ENCODE measurements at regions not wholly inside any gene's neighbourhood (a gene's known extent, or its start where the extent isn't known, plus 50 kb on each side); places are given as distances from the start of the nearest gene placed in this dataset.

DNA sequence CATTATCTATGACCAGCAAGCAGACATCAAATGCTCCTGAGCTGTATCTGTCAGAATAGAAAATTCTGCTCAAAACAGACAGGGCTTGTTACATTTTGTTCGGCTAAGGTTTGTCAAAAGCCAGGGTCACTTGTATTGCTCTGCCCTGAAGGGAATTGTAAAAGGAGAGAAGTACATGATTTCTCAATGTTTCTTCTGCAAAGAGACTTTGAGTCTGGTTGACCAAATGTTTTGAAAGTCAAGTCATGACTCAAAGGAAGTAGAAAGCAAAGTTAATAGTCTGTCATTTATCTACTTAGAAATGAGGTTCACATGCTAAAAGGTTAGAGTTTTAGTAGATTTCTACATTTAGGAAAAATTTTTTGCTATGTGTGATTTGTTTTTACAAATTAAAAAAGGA, 1624.1 kb upstream of the ZEB2 start:
- no peak for DNase-seq (ENCODE audit: low spot score)

DNA sequence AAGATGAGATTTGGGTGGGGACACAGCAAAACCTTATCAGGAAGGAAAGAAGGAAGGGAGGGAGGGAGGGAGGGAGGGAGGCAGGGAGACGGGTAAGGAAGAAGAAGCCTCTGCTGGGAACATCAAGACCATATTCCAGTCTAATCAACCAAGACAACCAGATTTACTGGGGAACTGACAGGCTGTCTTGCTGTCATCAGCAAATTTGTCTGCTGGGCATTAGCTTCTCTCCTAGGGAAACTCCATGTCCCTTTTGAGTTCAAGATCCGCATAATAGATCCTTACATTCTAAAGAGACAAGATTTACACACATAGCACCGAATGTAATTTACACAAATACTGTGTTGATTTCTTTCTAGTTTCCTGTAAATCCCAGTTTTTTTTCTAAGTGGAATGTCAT, 1618.9 kb upstream of the ZEB2 start:
- DNase-seq (ENCODE audit: low spot score), result no peak

GRCh38 chr2:146135245-146135644, 1615.3 kb upstream of the ZEB2 start:
- DNase-seq (ENCODE audit: low spot score), result no peak

DNA sequence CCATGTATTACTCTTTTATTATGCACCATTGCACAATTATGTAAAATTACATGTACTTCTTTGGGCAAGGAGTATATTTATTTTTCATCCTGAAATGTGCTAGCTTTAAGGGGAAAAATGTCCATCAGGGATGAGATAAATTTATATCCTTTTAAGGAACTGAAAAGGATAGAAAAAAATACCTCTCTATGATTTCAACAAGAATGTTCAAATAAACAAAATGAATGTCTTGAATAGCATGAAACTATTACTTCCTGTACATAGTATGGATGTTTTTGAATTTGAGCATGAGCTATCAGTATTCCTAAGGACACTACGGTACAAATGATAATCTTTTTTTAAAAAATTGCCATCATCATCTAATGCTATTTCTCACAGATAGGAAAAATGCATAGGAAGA, 1611.9 kb upstream of the ZEB2 start:
- DNase-seq (ENCODE audit: low spot score), result no peak

- DNase-seq (ENCODE audit: low spot score), result no peak
These were observed 1611.1 kb upstream of the ZEB2 start for GRCh38 chr2:146131048-146131447.

- no peak for DNase-seq (ENCODE audit: low spot score)
These were observed 1610.4 kb upstream of the ZEB2 start for GRCh38 chr2:146130290-146130689.

GRCh38 chr2:146129231-146129630, 1609.3 kb upstream of the ZEB2 start:
- no peak for DNase-seq (ENCODE audit: low spot score)

- no peak for DNase-seq (ENCODE audit: low spot score)
These were observed 1608.3 kb upstream of the ZEB2 start for GRCh38 chr2:146128216-146128615.

GRCh38 chr2:146125551-146125950, 1605.6 kb upstream of the ZEB2 start:
- DNase-seq (ENCODE audit: low spot score), result no peak

DNA sequence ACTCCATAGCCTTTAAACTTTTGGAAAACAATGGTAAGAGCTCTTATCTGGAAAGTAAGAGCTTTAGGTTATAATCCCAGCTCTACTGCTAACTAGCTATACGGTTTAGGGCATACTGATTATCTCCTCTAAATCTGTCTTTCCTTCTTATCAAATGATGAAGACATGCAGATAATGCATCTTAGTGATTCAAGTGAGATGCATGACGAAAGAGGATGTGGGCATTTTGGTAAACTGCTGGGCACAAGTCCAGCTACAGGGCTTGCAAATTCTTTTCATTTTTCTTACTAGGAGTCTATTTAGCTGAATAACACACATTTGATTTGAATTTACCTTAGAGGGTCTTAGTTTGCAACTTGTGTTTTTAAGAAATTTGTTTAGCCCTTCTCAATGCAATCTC, 1604.8 kb upstream of the ZEB2 start:
- no peak for DNase-seq (ENCODE audit: low spot score)

DNA sequence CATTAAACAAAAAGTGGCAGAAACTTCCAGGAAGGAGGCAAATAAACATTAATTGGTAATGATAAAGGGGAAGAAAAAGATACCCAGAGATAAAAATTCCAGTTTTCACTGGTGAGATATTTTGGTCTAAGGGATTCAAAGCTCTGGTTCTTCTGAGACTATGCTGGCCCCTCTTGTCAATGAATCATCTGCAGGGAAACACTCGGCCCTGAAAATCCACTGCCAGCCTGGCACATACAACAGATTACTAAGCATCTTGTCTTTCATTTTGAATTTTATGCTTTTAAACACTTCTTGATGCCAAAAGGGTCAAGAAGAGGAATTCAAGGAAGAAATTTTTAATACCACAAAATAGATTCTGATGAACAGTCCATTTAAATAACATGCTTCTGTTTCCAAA, 1603.8 kb upstream of the ZEB2 start:
- no peak for DNase-seq (ENCODE audit: low spot score)

DNA sequence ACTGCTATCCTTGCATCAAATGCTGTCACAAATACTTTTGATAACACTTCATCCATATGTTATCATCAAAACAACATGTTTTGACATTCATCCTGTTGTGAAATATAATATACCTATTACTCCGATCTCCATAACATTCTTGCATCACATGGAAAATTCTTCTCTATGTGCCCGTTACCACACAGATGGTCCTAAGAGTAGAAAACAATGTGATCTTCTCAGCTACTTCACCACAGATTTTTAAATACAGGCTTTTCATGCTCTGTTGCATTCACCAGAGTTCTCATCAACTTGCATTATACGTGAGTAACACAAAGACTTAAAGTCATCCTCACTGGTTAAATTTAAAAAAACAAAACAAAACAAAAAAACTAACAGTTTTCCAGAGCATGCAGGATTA, 1603.3 kb upstream of the ZEB2 start:
- no peak for DNase-seq (ENCODE audit: low spot score)

DNA sequence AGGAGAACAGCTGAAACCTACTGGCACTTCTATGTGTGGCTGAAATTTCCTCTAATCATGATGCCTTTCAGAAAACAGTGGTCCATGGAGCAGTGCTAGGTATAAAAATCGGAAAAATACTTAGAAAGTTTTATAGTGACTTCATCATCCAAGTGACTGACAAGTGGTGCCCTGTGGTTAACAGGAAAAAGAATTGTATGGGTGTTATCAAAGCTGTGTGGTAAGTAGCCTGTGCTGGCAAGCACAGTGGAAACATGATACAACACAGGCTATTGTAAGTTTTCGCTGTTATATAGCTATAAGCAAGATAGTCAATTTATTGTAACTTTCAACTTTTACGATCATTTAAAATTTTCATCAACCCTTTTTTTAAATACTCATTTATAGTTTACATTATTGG, 1599.7 kb upstream of the ZEB2 start:
- no peak for DNase-seq (ENCODE audit: low spot score)

- DNase-seq (ENCODE audit: low spot score), result no peak
These were observed 1589.1 kb upstream of the ZEB2 start for GRCh38 chr2:146108993-146109392.

GRCh38 chr2:146094185-146094584, 1574.3 kb upstream of the ZEB2 start:
- DNase-seq (ENCODE audit: low spot score), result no peak

DNA sequence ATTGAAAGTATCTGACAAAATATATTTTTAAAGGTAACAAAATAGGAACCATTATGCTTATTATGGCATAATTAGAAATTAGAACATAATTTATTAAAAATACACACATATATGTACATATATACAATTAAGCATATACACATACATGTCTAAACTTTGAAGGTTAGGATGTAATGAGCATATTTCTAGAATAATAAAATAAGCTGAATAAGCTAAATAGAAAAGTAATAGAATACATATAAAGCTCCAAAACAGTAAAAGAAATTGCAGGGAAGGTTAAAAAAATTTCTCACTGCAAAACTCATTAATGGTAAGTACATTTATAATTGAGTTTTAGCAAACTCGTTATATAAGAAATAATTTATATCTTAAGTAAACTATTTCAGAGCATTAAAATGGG, 1561.5 kb upstream of the ZEB2 start:
- no peak for DNase-seq (ENCODE audit: low spot score)

DNA sequence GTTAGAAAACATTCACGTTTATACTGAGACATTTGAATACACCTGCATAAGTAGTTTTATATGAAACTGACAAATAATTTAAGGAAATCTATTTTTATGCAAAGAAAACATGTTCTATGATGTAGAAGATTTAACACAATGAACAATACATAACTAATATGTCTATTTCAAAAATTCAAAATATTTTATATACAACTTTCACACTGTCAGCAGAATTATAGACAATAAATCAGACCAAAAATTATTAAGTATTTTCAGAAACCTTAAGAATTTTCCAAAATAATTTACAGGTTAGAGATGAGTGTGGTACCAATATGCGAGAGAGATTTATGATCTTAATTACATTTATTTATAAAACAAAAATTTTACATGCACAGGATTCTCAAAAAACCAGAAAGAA, 1561.0 kb upstream of the ZEB2 start:
- DNase-seq (ENCODE audit: low spot score), result no peak

GRCh38 chr2:146079216-146079615, 1559.3 kb upstream of the ZEB2 start:
- DNase-seq (ENCODE audit: low spot score), result no peak

DNA sequence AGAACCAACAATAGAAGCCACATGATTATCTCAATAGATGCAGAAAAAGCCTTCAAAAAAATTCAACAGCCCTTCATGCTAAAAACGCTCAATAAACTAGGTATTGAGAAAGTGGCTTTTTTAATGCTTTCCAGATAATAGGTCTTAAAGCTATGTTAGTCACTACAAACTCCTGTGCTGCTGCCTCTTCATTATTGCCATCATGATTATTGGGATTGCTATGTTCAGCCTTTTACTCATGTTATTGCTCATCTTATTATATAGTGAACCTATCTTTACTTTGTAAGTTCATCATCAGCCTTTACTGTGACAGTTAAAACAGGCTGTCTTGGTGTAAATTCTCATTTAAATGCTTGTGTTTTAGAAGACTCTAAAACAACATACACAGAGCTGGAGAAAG, 1557.2 kb upstream of the ZEB2 start:
- no peak for DNase-seq (ENCODE audit: low spot score)

GRCh38 chr2:146068051-146068450, 1548.1 kb upstream of the ZEB2 start:
- no peak for DNase-seq (ENCODE audit: low spot score)

- DNase-seq (ENCODE audit: low spot score), result no peak
These were observed 1528.2 kb upstream of the ZEB2 start for GRCh38 chr2:146048141-146048540.

GRCh38 chr2:146041274-146041910, 1521.5 kb upstream of the ZEB2 start:
- DNase-seq (ENCODE audit: low spot score), result no peak

- DNase-seq (ENCODE audit: low spot score), result no peak
These were observed 1520.1 kb upstream of the ZEB2 start for GRCh38 chr2:146040051-146040450.

- no peak for DNase-seq (ENCODE audit: low spot score)
These were observed 1518.1 kb upstream of the ZEB2 start for GRCh38 chr2:146038014-146038413.
